ENCODE measurements at regions not wholly inside any gene's neighbourhood (a gene's known extent, or its start where the extent isn't known, plus 50 kb on each side); places are given as distances from the start of the nearest gene placed in this dataset.
"Not testable (repeated sequence)": the region's sequence is repeated elsewhere in the genome, so short reads cannot be mapped to it uniquely, and the experiment has no call there.

- Histone ChIP-seq H3K27ac (ENCODE audit: low read length) (no peak overlapping the region), H3K9me3 (ENCODE audit: control insufficient read depth, insufficient read depth, low read depth, low read length) (no peaks in the 10 kb centered on the region), H3K36me3 (ENCODE audit: control insufficient read depth, insufficient read depth, low read length) (no peaks in the 10 kb centered on the region), H3K4me3 (ENCODE audit: low read depth in 2 of 2, low read length in 2 of 2) (peak overlapping the region in 1 of 2 experiments; percentile 0; a peak in 1 of 4 replicates), H3K27me3 (ENCODE audit: control insufficient read depth, insufficient read depth, low read length) (no peaks in the 10 kb centered on the region), H3K4me1 (ENCODE audit: control insufficient read depth, insufficient read depth, low read length) (no peaks in the 10 kb centered on the region)
- TF ChIP-seq CTCF (IDR thresholded peaks at IDR 0.05): no peak
- TF ChIP-seq SIN3A (IDR thresholded peaks at IDR 0.05; ENCODE audit: borderline replicate concordance, insufficient read depth, low read depth, low read length): no peak
- TF ChIP-seq POLR2AphosphoS5 (IDR thresholded peaks at IDR 0.05; ENCODE audit: low read depth, low read length): no peak
- TF ChIP-seq, protein P1, sequence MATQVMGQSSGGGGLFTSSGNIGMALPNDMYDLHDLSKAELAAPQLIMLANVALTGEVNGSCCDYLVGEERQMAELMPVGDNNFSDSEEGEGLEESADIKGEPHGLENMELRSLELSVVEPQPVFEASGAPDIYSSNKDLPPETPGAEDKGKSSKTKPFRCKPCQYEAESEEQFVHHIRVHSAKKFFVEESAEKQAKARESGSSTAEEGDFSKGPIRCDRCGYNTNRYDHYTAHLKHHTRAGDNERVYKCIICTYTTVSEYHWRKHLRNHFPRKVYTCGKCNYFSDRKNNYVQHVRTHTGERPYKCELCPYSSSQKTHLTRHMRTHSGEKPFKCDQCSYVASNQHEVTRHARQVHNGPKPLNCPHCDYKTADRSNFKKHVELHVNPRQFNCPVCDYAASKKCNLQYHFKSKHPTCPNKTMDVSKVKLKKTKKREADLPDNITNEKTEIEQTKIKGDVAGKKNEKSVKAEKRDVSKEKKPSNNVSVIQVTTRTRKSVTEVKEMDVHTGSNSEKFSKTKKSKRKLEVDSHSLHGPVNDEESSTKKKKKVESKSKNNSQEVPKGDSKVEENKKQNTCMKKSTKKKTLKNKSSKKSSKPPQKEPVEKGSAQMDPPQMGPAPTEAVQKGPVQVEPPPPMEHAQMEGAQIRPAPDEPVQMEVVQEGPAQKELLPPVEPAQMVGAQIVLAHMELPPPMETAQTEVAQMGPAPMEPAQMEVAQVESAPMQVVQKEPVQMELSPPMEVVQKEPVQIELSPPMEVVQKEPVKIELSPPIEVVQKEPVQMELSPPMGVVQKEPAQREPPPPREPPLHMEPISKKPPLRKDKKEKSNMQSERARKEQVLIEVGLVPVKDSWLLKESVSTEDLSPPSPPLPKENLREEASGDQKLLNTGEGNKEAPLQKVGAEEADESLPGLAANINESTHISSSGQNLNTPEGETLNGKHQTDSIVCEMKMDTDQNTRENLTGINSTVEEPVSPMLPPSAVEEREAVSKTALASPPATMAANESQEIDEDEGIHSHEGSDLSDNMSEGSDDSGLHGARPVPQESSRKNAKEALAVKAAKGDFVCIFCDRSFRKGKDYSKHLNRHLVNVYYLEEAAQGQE (IDR thresholded peaks at IDR 0.05; ENCODE audit: insufficient read depth in 1 of 2, low read depth in 2 of 2, low read length in 1 of 2): no peak
- no peak for TF ChIP-seq TCF7L2 (IDR thresholded peaks at IDR 0.05; ENCODE audit: low read depth, low read length)
- CTCF ChIA-PET: no interaction called here
- DNase-seq (ENCODE audit: low read depth, low spot score): peak; percentile 43
- peak; percentile 86 for ATAC-seq
- POLR2A ChIA-PET: no interaction called here
- BruUV-seq (replicated peaks): no TSS peak
- in situ Hi-C loops (cut with HindIII; ENCODE audit: low pct_unique_long_range_greater_than_20kb, low sequenced_read_pairs) (no loop called here), intact Hi-C loops (cut with micrococcal nuclease; ENCODE audit: unreplicated experiment) (no loop called here)
Measured at GRCh38 chr3:153221748-153222162, 59.7 kb downstream of the RAP2B start.

GRCh38 chr3:153226877-153227276, 64.9 kb downstream of the RAP2B start:
- BruUV-seq (replicated peaks); H3K4me1 ChIP-seq (ENCODE audit: control insufficient read depth, insufficient read depth, low read length); DNase-seq (ENCODE audit: low read depth, low spot score); CTCF ChIA-PET; in situ Hi-C loops (cut with HindIII; ENCODE audit: low pct_unique_long_range_greater_than_20kb, low sequenced_read_pairs); H3K36me3 ChIP-seq (ENCODE audit: control insufficient read depth, insufficient read depth, low read length); H3K27me3 ChIP-seq (ENCODE audit: control insufficient read depth, insufficient read depth, low read length); POLR2A ChIA-PET; H3K27ac ChIP-seq (ENCODE audit: low read length); intact Hi-C loops (cut with micrococcal nuclease; ENCODE audit: unreplicated experiment); H3K9me3 ChIP-seq (ENCODE audit: control insufficient read depth, insufficient read depth, low read depth, low read length); ATAC-seq; H3K4me3 ChIP-seq (ENCODE audit: low read depth in 2 of 2, low read length in 2 of 2): not testable (repeated sequence)

GRCh38 chr3:153230427-153230826, 68.4 kb downstream of the RAP2B start:
- intact Hi-C loops (cut with micrococcal nuclease; ENCODE audit: unreplicated experiment); H3K36me3 ChIP-seq (ENCODE audit: control insufficient read depth, insufficient read depth, low read length); in situ Hi-C loops (cut with HindIII; ENCODE audit: low pct_unique_long_range_greater_than_20kb, low sequenced_read_pairs); H3K9me3 ChIP-seq (ENCODE audit: control insufficient read depth, insufficient read depth, low read depth, low read length); POLR2A ChIA-PET; H3K27ac ChIP-seq (ENCODE audit: low read length); H3K27me3 ChIP-seq (ENCODE audit: control insufficient read depth, insufficient read depth, low read length); ATAC-seq; BruUV-seq (replicated peaks); CTCF ChIA-PET; H3K4me1 ChIP-seq (ENCODE audit: control insufficient read depth, insufficient read depth, low read length); H3K4me3 ChIP-seq (ENCODE audit: low read depth in 2 of 2, low read length in 2 of 2); DNase-seq (ENCODE audit: low read depth, low spot score): not testable (repeated sequence)

- DNase-seq (ENCODE audit: low read depth, low spot score); H3K27me3 ChIP-seq (ENCODE audit: control insufficient read depth, insufficient read depth, low read length); in situ Hi-C loops (cut with HindIII; ENCODE audit: low pct_unique_long_range_greater_than_20kb, low sequenced_read_pairs); POLR2A ChIA-PET; H3K9me3 ChIP-seq (ENCODE audit: control insufficient read depth, insufficient read depth, low read depth, low read length); BruUV-seq (replicated peaks); CTCF ChIA-PET; ATAC-seq; intact Hi-C loops (cut with micrococcal nuclease; ENCODE audit: unreplicated experiment); H3K4me1 ChIP-seq (ENCODE audit: control insufficient read depth, insufficient read depth, low read length); H3K27ac ChIP-seq (ENCODE audit: low read length); H3K36me3 ChIP-seq (ENCODE audit: control insufficient read depth, insufficient read depth, low read length); H3K4me3 ChIP-seq (ENCODE audit: low read depth in 2 of 2, low read length in 2 of 2): not testable (repeated sequence)
Measured at GRCh38 chr3:153231245-153231644, 69.2 kb downstream of the RAP2B start.

DNA sequence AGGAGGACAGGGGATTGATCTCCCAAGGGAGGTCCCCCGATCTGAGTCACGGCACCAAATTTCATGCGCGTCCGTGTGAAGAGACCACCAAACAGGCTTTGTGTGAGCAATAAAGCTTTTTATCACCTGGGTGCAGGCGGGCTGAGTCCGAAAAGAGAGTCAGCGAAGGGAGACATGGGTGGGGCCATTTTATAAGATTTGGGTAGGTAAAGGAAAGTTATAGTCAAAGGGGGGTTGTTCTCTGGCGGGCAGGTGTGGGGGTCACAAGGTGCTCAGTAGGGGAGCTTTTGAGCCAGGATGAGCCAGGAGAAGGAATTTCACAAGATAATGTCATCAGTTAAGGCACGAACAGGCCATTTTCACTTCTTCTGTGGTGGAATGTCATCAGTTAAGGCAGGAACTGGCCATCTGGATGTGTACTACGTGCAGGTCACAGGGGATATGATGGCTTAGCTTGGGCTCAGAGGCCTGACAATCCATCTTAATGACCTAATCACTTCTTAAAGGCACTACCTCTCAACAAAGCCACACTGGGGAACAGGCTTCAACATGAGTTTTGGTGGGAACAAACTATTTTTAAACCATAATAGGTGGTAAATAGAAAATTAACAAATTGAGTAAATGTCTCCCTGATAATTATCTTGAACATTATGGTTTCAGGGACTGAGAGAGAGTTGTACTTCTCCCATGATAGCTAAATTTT, 70.2 kb downstream of the RAP2B start:
- not testable (repeated sequence) for BruUV-seq (replicated peaks); H3K27ac ChIP-seq (ENCODE audit: low read length)

More for the DNA sequence above, 70.2 kb downstream of the RAP2B start:
- H3K9me3 ChIP-seq (ENCODE audit: control insufficient read depth, insufficient read depth, low read depth, low read length); H3K4me1 ChIP-seq (ENCODE audit: control insufficient read depth, insufficient read depth, low read length); H3K36me3 ChIP-seq (ENCODE audit: control insufficient read depth, insufficient read depth, low read length); in situ Hi-C loops (cut with HindIII; ENCODE audit: low pct_unique_long_range_greater_than_20kb, low sequenced_read_pairs); H3K27me3 ChIP-seq (ENCODE audit: control insufficient read depth, insufficient read depth, low read length); H3K4me3 ChIP-seq (ENCODE audit: low read depth in 2 of 2, low read length in 2 of 2); POLR2A ChIA-PET; ATAC-seq; CTCF ChIA-PET; intact Hi-C loops (cut with micrococcal nuclease; ENCODE audit: unreplicated experiment); DNase-seq (ENCODE audit: low read depth, low spot score): not testable (repeated sequence)

Data from Panc1 (cell line).